ENCODE measurements at regions not wholly inside any gene's neighbourhood (a gene's known extent, or its start where the extent isn't known, plus 50 kb on each side); places are given as distances from the start of the nearest gene placed in this dataset.

DNA sequence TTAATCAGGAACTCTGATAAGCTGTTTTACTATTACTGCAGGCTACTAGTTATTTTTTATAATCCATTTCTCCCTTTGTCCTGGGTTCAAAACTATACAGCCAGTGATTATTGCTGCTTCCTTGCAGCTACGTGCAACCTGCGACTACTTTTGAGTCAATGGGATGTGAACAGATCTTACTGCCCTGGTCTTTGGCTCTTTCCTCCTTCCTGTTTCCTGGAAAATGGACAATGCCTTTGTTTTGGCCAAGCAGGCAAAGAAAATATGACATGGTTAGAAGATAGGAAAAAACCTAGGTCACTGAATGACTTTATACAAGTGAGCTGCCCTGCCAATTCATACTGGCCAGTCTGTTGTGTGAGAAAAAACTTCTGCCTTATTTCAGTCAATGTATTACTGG, 201.2 kb upstream of the KLF12 start:
- H3K27ac ChIP-seq (ENCODE audit: insufficient read depth, low read length, poor library complexity, severe bottlenecking), result no peak overlapping the region

DNA sequence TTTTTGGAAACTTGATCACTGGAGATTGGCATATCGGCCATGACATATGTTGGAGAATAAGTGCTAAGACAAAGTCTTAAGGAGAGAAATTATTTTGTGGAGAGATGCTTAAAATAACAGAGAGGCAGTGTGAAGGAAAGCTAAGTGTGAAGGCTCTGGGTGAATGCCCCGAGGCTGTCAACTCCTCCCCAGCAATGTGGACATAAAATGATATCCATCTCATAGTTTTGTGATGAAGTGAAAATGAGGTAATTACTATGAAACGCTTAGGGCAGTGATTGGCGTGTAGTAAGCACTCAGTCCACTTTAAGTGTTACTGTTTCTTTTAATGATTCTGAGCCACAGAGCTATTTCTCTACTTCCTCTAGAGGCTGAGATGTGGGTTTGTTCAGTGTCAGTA, 195.8 kb upstream of the KLF12 start:
- no peak overlapping the region for H3K4me3 Mint-ChIP-seq
- H3K27me3 Mint-ChIP-seq, result peaks cover 9% of the 10 kb centered on the region
- no peak for ATAC-seq (ENCODE audit: low read depth in 2 of 2)
- Histone ChIP-seq H3K36me3 (ENCODE audit: control insufficient read depth, insufficient read depth, low read length) (no peaks in the 10 kb centered on the region), H3K27ac (ENCODE audit: insufficient read depth, low read length, poor library complexity, severe bottlenecking) (no peak overlapping the region), H3K4me1 (ENCODE audit: control insufficient read depth, insufficient read depth, low read length, poor library complexity, severe bottlenecking) (no peaks in the 10 kb centered on the region), H3K9me3 (ENCODE audit: control insufficient read depth in 2 of 2, low read length in 2 of 2) (no peaks in the 10 kb centered on the region), H3K27me3 (ENCODE audit: control insufficient read depth, insufficient read depth, low read length) (no peaks in the 10 kb centered on the region), H3K4me3 (ENCODE audit: low read depth, low read length) (no peak overlapping the region)
- peaks cover 0 to 3% (median 3%) of the 10 kb centered on the region in 7 donors for H3K9me3 Mint-ChIP-seq
- H3K27ac Mint-ChIP-seq, result no peak overlapping the region
- peaks cover 0 to 13% (median 4%) of the 10 kb centered on the region in 4 donors for H3K4me1 Mint-ChIP-seq
- no peak for DNase-seq
- peaks cover 41% of the 10 kb centered on the region for H3K36me3 Mint-ChIP-seq

More for the DNA sequence above, 201.2 kb upstream of the KLF12 start:
- no peaks in the 10 kb centered on the region for H3K9me3 ChIP-seq (ENCODE audit: control insufficient read depth in 2 of 2, low read length in 2 of 2)
- no peaks in the 10 kb centered on the region for H3K36me3 ChIP-seq (ENCODE audit: control insufficient read depth, insufficient read depth, low read length)
- no peak for DNase-seq
- Mint-ChIP-seq H3K9me3 (peaks cover 0 to 8% (median 0%) of the 10 kb centered on the region in 7 donors), H3K27ac (no peak overlapping the region), H3K4me3 (no peak overlapping the region), H3K36me3 (peaks cover 25% of the 10 kb centered on the region), H3K27me3 (peaks cover 12% of the 10 kb centered on the region), H3K4me1 (peaks cover 0 to 14% (median 6%) of the 10 kb centered on the region in 4 donors)
- H3K4me3 ChIP-seq (ENCODE audit: low read depth, low read length), result no peak overlapping the region
- no peaks in the 10 kb centered on the region for H3K27me3 ChIP-seq (ENCODE audit: control insufficient read depth, insufficient read depth, low read length)
- no peak for ATAC-seq (ENCODE audit: low read depth in 2 of 2)
- H3K4me1 ChIP-seq (ENCODE audit: control insufficient read depth, insufficient read depth, low read length, poor library complexity, severe bottlenecking), result no peaks in the 10 kb centered on the region

DNA sequence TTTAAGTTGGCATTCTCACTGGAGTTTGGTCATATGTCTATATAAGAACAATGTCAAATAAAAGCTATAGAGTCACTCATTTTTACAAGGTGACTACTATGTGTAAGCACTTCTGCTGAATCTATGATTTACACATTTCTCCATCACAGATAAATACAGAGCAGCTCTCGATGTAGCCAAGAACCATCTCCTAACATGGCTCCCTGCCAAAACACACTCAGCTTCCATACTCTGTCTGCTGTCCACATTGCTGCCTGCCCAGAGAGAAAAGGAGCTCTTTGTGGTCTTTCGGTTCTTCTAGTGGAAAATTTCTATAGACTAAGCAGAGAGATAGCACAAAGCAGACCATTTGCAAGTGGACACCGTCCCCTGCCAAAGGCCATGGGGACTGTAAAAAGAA, 190.9 kb upstream of the KLF12 start:
- Histone ChIP-seq H3K36me3 (ENCODE audit: control insufficient read depth, insufficient read depth, low read length) (no peaks in the 10 kb centered on the region), H3K27me3 (ENCODE audit: control insufficient read depth, insufficient read depth, low read length) (no peaks in the 10 kb centered on the region), H3K4me3 (ENCODE audit: low read depth, low read length) (no peak overlapping the region), H3K27ac (ENCODE audit: insufficient read depth, low read length, poor library complexity, severe bottlenecking) (no peak overlapping the region), H3K4me1 (ENCODE audit: control insufficient read depth, insufficient read depth, low read length, poor library complexity, severe bottlenecking) (no peaks in the 10 kb centered on the region), H3K9me3 (ENCODE audit: control insufficient read depth in 2 of 2, low read length in 2 of 2) (no peaks in the 10 kb centered on the region)
- Mint-ChIP-seq H3K4me1 (peaks cover 0 to 22% (median 5%) of the 10 kb centered on the region in 4 donors), H3K27ac (no peak overlapping the region), H3K36me3 (peaks cover 36% of the 10 kb centered on the region), H3K9me3 (peaks cover 0 to 3% (median 0%) of the 10 kb centered on the region in 7 donors), H3K27me3 (peaks cover 5% of the 10 kb centered on the region), H3K4me3 (no peak overlapping the region)
- DNase-seq (no peak), ATAC-seq (ENCODE audit: low read depth in 2 of 2) (no peak)

DNA sequence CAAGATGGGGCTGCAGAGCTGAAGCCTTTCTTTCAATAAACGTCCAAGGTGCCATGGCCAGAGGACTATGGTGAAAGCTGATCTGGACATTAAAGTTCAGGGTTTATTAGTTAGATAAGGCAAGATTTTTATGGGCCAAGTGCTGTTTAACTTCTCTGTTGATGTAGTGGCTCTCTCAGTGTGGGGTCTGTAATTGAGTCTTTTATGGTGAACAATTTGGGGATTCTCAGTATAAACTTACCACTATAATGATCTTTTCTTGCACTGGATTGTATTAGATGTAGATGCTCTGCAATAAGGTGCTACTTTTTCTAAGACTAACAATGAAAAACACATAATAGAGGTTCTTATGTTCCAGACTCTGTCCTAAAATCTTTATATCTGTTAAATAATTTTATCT, 190.1 kb upstream of the KLF12 start:
- Histone ChIP-seq H3K27me3 (ENCODE audit: control insufficient read depth, insufficient read depth, low read length) (no peaks in the 10 kb centered on the region), H3K27ac (ENCODE audit: insufficient read depth, low read length, poor library complexity, severe bottlenecking) (no peak overlapping the region), H3K9me3 (ENCODE audit: control insufficient read depth in 2 of 2, low read length in 2 of 2) (no peaks in the 10 kb centered on the region), H3K36me3 (ENCODE audit: control insufficient read depth, insufficient read depth, low read length) (no peaks in the 10 kb centered on the region), H3K4me3 (ENCODE audit: low read depth, low read length) (no peak overlapping the region), H3K4me1 (ENCODE audit: control insufficient read depth, insufficient read depth, low read length, poor library complexity, severe bottlenecking) (no peaks in the 10 kb centered on the region)
- Mint-ChIP-seq H3K9me3 (peaks cover 0 to 3% (median 0%) of the 10 kb centered on the region in 7 donors), H3K4me3 (no peak overlapping the region), H3K27ac (no peak overlapping the region), H3K4me1 (peaks cover 0 to 24% (median 5%) of the 10 kb centered on the region in 4 donors), H3K36me3 (peaks cover 33% of the 10 kb centered on the region), H3K27me3 (peaks cover 4% of the 10 kb centered on the region)
- DNase-seq, result no peak
- no peak for ATAC-seq (ENCODE audit: low read depth in 2 of 2)

DNA sequence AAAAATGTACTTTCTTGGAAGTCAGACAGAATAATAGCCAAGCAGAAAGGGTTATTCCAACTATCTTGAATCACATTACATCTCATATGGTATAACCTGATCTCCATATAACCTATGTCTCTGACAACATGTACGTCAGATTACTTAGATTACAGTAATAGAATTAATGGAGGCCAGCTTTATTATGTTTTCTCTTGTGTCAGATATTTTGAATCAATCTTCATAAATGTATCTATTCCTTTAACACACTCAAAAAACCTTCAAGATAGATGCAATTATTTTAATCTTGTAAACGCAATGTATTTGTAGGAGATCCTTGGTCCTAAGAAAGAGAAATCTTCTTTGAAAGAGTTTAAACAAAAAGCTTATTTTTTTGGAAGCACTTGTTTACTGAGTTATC, 188.4 kb upstream of the KLF12 start:
- Mint-ChIP-seq H3K4me1 (peaks cover 0 to 26% (median 11%) of the 10 kb centered on the region in 4 donors), H3K4me3 (no peak overlapping the region), H3K9me3 (peaks cover 0 to 3% (median 0%) of the 10 kb centered on the region in 7 donors), H3K36me3 (peaks cover 31% of the 10 kb centered on the region), H3K27ac (no peak overlapping the region), H3K27me3 (peaks cover 4% of the 10 kb centered on the region)
- H3K36me3 ChIP-seq (ENCODE audit: control insufficient read depth, insufficient read depth, low read length), result no peaks in the 10 kb centered on the region
- H3K4me1 ChIP-seq (ENCODE audit: control insufficient read depth, insufficient read depth, low read length, poor library complexity, severe bottlenecking), result no peaks in the 10 kb centered on the region
- no peak overlapping the region for H3K4me3 ChIP-seq (ENCODE audit: low read depth, low read length)
- H3K9me3 ChIP-seq (ENCODE audit: control insufficient read depth in 2 of 2, low read length in 2 of 2), result no peaks in the 10 kb centered on the region
- H3K27ac ChIP-seq (ENCODE audit: insufficient read depth, low read length, poor library complexity, severe bottlenecking), result no peak overlapping the region
- H3K27me3 ChIP-seq (ENCODE audit: control insufficient read depth, insufficient read depth, low read length), result no peaks in the 10 kb centered on the region
- ATAC-seq (ENCODE audit: low read depth in 2 of 2), result no peak
- no peak for DNase-seq

DNA sequence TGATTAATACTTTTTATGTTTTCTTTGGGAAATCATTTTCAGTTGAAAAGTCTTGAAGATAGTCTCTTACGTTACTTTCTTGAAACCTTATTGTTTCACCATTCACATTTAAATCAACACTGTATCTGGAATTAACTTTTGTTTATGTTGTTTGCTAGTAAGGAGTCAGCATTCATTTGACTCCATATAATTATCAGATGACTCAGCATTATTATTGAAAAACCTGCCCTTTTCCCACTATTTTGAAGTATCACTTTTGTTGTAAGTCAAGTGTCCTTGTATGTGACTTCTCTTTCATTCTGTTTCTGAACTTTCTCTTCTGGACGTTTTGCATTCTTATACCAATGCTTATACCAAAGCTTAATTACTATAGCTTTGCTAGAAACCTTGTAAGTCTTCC, 186.1 kb upstream of the KLF12 start:
- H3K27me3 ChIP-seq (ENCODE audit: control insufficient read depth, insufficient read depth, low read length), result no peaks in the 10 kb centered on the region
- H3K27ac Mint-ChIP-seq, result no peak overlapping the region
- H3K4me3 ChIP-seq (ENCODE audit: low read depth, low read length), result no peak overlapping the region
- H3K27me3 Mint-ChIP-seq, result peaks cover 4% of the 10 kb centered on the region
- H3K4me1 ChIP-seq (ENCODE audit: control insufficient read depth, insufficient read depth, low read length, poor library complexity, severe bottlenecking), result no peaks in the 10 kb centered on the region
- H3K36me3 ChIP-seq (ENCODE audit: control insufficient read depth, insufficient read depth, low read length), result no peaks in the 10 kb centered on the region
- peaks cover 19% of the 10 kb centered on the region for H3K36me3 Mint-ChIP-seq
- H3K4me3 Mint-ChIP-seq, result no peak overlapping the region
- DNase-seq (no peak), ATAC-seq (ENCODE audit: low read depth in 2 of 2) (no peak)
- no peak overlapping the region for H3K27ac ChIP-seq (ENCODE audit: insufficient read depth, low read length, poor library complexity, severe bottlenecking)
- H3K4me1 Mint-ChIP-seq, result peaks cover 5 to 34% (median 17%) of the 10 kb centered on the region in 4 donors
- H3K9me3 ChIP-seq (ENCODE audit: control insufficient read depth in 2 of 2, low read length in 2 of 2), result no peaks in the 10 kb centered on the region
- H3K9me3 Mint-ChIP-seq, result peaks cover 0 to 4% (median 0%) of the 10 kb centered on the region in 7 donors

DNA sequence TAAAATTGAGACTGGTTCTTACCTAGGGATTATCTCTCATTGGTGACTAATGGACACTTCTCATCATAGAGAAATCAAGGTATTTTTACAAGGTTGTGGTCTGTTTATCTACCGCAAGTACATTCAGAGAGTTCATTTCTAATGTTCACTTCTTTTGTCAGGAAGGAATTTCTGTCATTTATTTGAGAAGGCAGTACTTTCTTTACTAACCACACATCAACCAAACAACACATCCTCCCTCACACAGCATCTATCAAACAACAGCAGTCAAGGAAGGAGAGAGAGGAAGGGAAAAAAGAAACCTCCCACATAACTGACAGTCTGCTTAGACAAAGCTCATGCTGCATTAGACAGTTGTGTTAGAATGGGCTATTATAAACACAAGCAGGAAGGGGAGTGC, 182.3 kb upstream of the KLF12 start:
- H3K27me3 ChIP-seq (ENCODE audit: control insufficient read depth, insufficient read depth, low read length), result no peaks in the 10 kb centered on the region
- H3K9me3 ChIP-seq (ENCODE audit: control insufficient read depth in 2 of 2, low read length in 2 of 2), result no peaks in the 10 kb centered on the region
- H3K27ac ChIP-seq (ENCODE audit: insufficient read depth, low read length, poor library complexity, severe bottlenecking), result no peak overlapping the region
- H3K27ac Mint-ChIP-seq, result peak overlapping the region in 1 of 3 donors; percentile 1
- ATAC-seq (ENCODE audit: low read depth in 2 of 2) (no peak), DNase-seq (no peak)
- H3K9me3 Mint-ChIP-seq, result peaks cover 0 to 9% (median 2%) of the 10 kb centered on the region in 7 donors
- peaks cover 4% of the 10 kb centered on the region for H3K27me3 Mint-ChIP-seq
- no peak overlapping the region for H3K4me3 Mint-ChIP-seq
- H3K4me1 ChIP-seq (ENCODE audit: control insufficient read depth, insufficient read depth, low read length, poor library complexity, severe bottlenecking), result no peaks in the 10 kb centered on the region
- H3K4me1 Mint-ChIP-seq, result peaks cover 5 to 29% (median 17%) of the 10 kb centered on the region in 4 donors
- peaks cover 20% of the 10 kb centered on the region for H3K36me3 Mint-ChIP-seq
- no peak overlapping the region for H3K4me3 ChIP-seq (ENCODE audit: low read depth, low read length)
- H3K36me3 ChIP-seq (ENCODE audit: control insufficient read depth, insufficient read depth, low read length), result no peaks in the 10 kb centered on the region

DNA sequence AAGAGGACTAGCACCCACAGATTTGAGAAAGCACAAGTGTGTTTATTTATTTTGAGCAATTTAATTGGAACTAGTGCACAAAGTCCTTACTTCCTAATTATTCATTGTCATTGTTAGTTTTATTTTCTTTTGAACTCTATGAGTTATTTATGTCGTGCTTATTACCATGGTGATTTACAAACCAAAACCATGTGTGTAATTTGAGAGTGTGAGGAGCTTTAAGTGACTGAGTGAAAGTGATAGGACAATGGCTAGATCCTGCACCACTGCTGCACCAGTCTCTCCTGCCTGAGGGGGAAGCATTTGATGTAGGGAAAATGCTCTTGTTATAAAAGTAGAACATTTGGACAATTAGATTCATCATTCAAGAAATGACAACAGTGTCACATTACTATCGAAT, 172.3 kb upstream of the KLF12 start:
- ATAC-seq (ENCODE audit: low read depth in 2 of 2) (no peak), DNase-seq (no peak)
- H3K9me3 ChIP-seq (ENCODE audit: control insufficient read depth in 2 of 2, low read length in 2 of 2), result no peaks in the 10 kb centered on the region
- H3K36me3 ChIP-seq (ENCODE audit: control insufficient read depth, insufficient read depth, low read length), result no peaks in the 10 kb centered on the region
- Mint-ChIP-seq H3K27ac (no peak overlapping the region), H3K4me3 (no peak overlapping the region), H3K27me3 (no peaks in the 10 kb centered on the region), H3K4me1 (peaks cover 6 to 47% (median 15%) of the 10 kb centered on the region in 4 donors), H3K9me3 (peaks cover 0 to 2% (median 0%) of the 10 kb centered on the region in 7 donors), H3K36me3 (peaks cover 21% of the 10 kb centered on the region)
- H3K27ac ChIP-seq (ENCODE audit: insufficient read depth, low read length, poor library complexity, severe bottlenecking), result no peak overlapping the region
- H3K4me3 ChIP-seq (ENCODE audit: low read depth, low read length), result no peak overlapping the region
- no peaks in the 10 kb centered on the region for H3K4me1 ChIP-seq (ENCODE audit: control insufficient read depth, insufficient read depth, low read length, poor library complexity, severe bottlenecking)
- no peaks in the 10 kb centered on the region for H3K27me3 ChIP-seq (ENCODE audit: control insufficient read depth, insufficient read depth, low read length)
